GM03348 (cell line): ENCODE measurements at regions not wholly inside any gene's neighbourhood (a gene's known extent, or its start where the extent isn't known, plus 50 kb on each side); places are given as distances from the start of the nearest gene placed in this dataset.

Source experiments
- DNase-seq: peaks from one replicate; pipeline ENCODE4 v3.0.0; 2012; ENCODE audit warnings: low spot score

- DNase-seq = no peak
Measured at GRCh38 chr15:70158309-70159000, 60.7 kb upstream of the TLE3 start.

DNA sequence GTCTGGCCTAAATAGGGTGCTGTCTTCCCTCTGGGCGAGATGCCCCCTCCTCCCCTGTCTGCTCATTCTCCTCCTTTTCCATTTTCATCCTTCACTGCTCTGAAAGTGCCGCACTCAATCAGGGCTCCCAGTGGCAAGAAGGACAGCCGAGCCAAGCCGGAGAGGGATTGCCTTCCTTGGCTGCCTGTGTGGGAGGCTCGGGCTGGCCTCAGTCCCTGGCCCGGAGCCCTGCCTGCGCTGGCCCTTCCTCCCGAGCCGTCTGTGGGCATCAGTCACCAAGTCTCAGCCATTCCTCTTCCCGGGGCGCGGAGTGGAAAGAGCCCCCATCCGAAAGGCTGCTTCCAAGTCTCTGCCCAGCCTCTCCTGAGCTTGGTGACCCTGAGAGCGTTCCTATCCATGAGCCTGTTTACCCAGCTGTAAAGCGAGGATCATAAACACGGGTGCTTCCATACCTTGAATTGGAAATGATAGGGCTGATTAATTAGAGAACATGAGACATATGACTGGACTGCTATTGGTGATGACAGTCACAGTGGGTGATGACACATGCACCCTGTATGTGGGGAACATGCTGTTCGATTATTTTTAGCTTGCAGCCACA lies 59.1 kb upstream of the TLE3 start:
- DNase-seq = peak; percentile 90

GRCh38 chr15:70154718-70155347 lies 57.1 kb upstream of the TLE3 start:
- no peak for DNase-seq

GRCh38 chr15:70153921-70154717 lies 56.4 kb upstream of the TLE3 start:
- DNase-seq = no peak

DNA sequence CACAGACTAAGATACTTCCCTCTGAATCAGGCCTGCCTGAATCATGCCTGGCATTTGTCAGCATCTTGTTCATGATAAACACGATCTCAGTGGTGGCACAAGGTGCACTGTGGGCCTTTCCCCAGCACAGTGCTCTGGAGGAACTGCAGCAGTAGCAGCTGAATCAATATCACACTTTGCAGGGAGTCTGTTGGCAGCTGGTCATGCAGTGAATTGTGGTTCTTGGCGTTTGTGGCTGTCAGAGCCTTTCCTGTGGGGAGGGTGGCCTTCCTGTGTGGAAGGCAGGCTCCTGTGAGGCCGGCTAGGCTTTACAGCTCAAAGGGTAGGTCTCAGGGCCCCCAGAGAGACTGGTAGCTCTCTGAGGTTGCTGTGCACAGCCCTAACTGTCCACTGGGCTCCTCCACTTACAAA lies 54.4 kb upstream of the TLE3 start:
- DNase-seq = no peak

- no peak for DNase-seq
Measured at GRCh38 chr15:70151462-70151861, 53.7 kb upstream of the TLE3 start.

DNA sequence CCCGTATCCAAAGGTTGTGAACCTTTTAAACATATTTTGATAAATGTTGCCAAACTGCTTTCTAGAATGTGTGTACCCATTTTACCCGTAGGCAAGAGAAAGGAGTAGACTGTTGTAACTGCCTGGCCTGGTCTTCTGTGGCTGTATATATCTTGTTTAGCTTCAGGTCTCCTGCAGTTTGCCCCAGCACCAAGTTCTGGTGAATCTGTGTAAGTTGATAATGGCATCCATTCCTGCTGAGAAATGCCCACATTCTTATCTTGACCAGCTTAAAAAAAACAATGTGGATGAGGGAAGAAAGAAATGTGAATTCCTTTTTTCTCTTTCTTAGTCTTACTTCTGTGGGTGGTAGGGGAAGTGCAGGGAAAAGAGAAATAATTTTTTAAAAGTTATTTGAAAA lies 53.3 kb upstream of the TLE3 start:
- DNase-seq = no peak

GRCh38 chr15:70150405-70150747 lies 52.7 kb upstream of the TLE3 start:
- DNase-seq = no peak

- no peak for DNase-seq
Measured at GRCh38 chr15:70149667-70150404, 52.1 kb upstream of the TLE3 start.

- DNase-seq = no peak
Measured at GRCh38 chr15:70147778-70148177, 50.1 kb upstream of the TLE3 start.
